Psoas muscle (tissue), 7 donors: ENCODE measurements at regions not wholly inside any gene's neighbourhood (a gene's known extent, or its start where the extent isn't known, plus 50 kb on each side); places are given as distances from the start of the nearest gene placed in this dataset.

Experiments
- ATAC-seq, 4 donors: fragments of 200-7000 bp; cut with Tn5 transposase; one replicate each; pipeline ENCODE4 v1.9.1; 2020; ENCODE audit warnings: moderate library complexity in 3 of 4, mild to moderate bottlenecking in 2 of 4
- DNase-seq, 2 donors: peaks; one replicate each; pipeline ENCODE4 v3.0.0-alpha.2; 2020
- H3K27ac ChIP-seq: fragments of 200-600 bp; one replicate; pipeline ENCODE4 v1.8.0; 2022
- H3K27me3 ChIP-seq, 3 donors: fragments of 200-600 bp in 1 of 3; one replicate each; pipeline versions ENCODE4 v1.6.1 to v1.8.0; 2013 to 2022; ENCODE audit warnings: low read length in 2 of 3, mild to moderate bottlenecking in 2 of 3, moderate library complexity in 1 of 3; ENCODE audit not compliant: insufficient read depth in 3 of 3
- H3K36me3 ChIP-seq, 2 donors: fragments of 200-600 bp in 1 of 2; one replicate each; pipeline versions ENCODE4 v1.6.1 to v1.8.0; 2013 to 2022; ENCODE audit warnings: low read depth in 1 of 2, mild to moderate bottlenecking in 1 of 2, moderate library complexity in 1 of 2; ENCODE audit not compliant: insufficient read depth in 1 of 2
- H3K4me1 ChIP-seq: fragments of 200-600 bp; one replicate; pipeline ENCODE4 v1.8.0; 2022
- H3K4me3 ChIP-seq: fragments of 200-600 bp; one replicate; pipeline ENCODE4 v1.8.0; 2022; ENCODE audit warnings: mild to moderate bottlenecking
- H3K9me3 ChIP-seq: fragments of 200-600 bp; one replicate; pipeline ENCODE4 v1.8.0; 2022
- WGBS, 3 donors: extraction: QIAGEN DNeasy Blood & Tissue Kit; methylation state at CpG; one replicate each; pipeline versions ENCODE4 v1.1.6 to v1.1.7; 2013; 5-methylcytosine and 5-hydroxymethylcytosine counted together
- intact Hi-C, 2 donors: fragments of 100-400 bp; cut with DNase I; formaldehyde crosslinking; loops; one replicate each; pipeline versions ENCODE4 v1.11.0 to v1.14.2; 2022
- TF ChIP-seq, protein P1 (sequence below): fragments of 200-600 bp; IDR thresholded peaks from one replicate; pipeline ENCODE4 v1.8.0; 2022; ENCODE audit warnings: antibody characterized with exemption
- donor health status: healthy with polysubstance abuse.
- donor health status: DM: no; HTN: no; CAD: no; lungs with moderate emphysema.
- donor health status: Bipolar disorder and iron deficiency.
- donor health status: healthy.
- donor health status: DM: yes; HTN: yes; CAD: no.
- donor health status: DM: no; HTN: no; CAD: no.
- donor health status: DM: yes; HTN: yes; CAD: no.

GRCh38 chr1:193727850-193728249 lies 541.4 kb upstream of the B3GALT2 start:
- DNase-seq, result no peak
- Histone ChIP-seq H3K4me3 (no peak overlapping the region), H3K27ac (no peak overlapping the region), H3K4me1 (no peaks in the 10 kb centered on the region), H3K9me3 (no peaks in the 10 kb centered on the region), H3K36me3 (no peaks in the 10 kb centered on the region), H3K27me3 (no peaks in the 10 kb centered on the region)
- TF ChIP-seq, protein P1, sequence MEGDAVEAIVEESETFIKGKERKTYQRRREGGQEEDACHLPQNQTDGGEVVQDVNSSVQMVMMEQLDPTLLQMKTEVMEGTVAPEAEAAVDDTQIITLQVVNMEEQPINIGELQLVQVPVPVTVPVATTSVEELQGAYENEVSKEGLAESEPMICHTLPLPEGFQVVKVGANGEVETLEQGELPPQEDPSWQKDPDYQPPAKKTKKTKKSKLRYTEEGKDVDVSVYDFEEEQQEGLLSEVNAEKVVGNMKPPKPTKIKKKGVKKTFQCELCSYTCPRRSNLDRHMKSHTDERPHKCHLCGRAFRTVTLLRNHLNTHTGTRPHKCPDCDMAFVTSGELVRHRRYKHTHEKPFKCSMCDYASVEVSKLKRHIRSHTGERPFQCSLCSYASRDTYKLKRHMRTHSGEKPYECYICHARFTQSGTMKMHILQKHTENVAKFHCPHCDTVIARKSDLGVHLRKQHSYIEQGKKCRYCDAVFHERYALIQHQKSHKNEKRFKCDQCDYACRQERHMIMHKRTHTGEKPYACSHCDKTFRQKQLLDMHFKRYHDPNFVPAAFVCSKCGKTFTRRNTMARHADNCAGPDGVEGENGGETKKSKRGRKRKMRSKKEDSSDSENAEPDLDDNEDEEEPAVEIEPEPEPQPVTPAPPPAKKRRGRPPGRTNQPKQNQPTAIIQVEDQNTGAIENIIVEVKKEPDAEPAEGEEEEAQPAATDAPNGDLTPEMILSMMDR, result no peak
- intact Hi-C loops, result no loop called here
- WGBS, 3 donors, result 41 to 70% (median 47%) methylated on average over 1 of the region's 1 CpG
- ATAC-seq, result no peak

GRCh38 chr1:193726722-193727121 lies 540.3 kb upstream of the B3GALT2 start:
- 71 to 74% (median 72%) methylated on average over 3 of the region's 3 CpGs for WGBS, 3 donors
- DNase-seq (no peak), ATAC-seq (no peak)
- H3K27me3 ChIP-seq, result no peaks in the 10 kb centered on the region
- no peaks in the 10 kb centered on the region for H3K9me3 ChIP-seq
- no peaks in the 10 kb centered on the region for H3K36me3 ChIP-seq
- no peak overlapping the region for H3K4me3 ChIP-seq
- no peaks in the 10 kb centered on the region for H3K4me1 ChIP-seq
- H3K27ac ChIP-seq, result no peak overlapping the region
- intact Hi-C loops, result no loop called here
- TF ChIP-seq, protein P1, result no peak

DNA sequence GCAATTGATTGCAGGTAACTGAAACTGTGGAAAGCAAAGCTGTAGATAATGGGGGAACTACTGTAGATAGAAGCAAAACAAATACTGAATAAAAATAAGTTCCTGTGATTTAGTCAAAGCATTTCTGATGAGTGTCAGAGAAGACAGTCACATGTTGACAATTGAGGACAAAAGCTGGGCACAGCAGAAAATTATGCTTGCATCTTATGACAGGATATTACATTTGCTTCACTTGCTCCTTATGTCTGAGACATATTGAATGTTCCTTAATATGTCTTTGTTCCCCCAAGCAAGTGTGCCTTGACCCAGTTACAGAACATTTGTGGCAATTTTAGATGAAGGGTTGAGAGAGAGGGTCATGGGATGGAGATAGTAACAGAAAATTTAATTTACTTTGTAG lies 526.0 kb upstream of the B3GALT2 start:
- Histone ChIP-seq H3K4me1 (no peaks in the 10 kb centered on the region), H3K27ac (no peak overlapping the region), H3K4me3 (no peak overlapping the region), H3K27me3 (peaks cover 0 to 3% (median 0%) of the 10 kb centered on the region in 3 donors), H3K9me3 (no peaks in the 10 kb centered on the region), H3K36me3 (no peaks in the 10 kb centered on the region)
- DNase-seq, result no peak
- no peak for ATAC-seq
- TF ChIP-seq, protein P1, result no peak
- intact Hi-C loops, result no loop called here

GRCh38 chr1:193709607-193710006 lies 523.2 kb upstream of the B3GALT2 start:
- DNase-seq, result no peak
- H3K36me3 ChIP-seq, result no peaks in the 10 kb centered on the region
- no peak overlapping the region for H3K4me3 ChIP-seq
- no peak for ATAC-seq
- H3K27ac ChIP-seq, result no peak overlapping the region
- H3K4me1 ChIP-seq, result no peaks in the 10 kb centered on the region
- no peaks in the 10 kb centered on the region for H3K9me3 ChIP-seq
- peaks cover 0 to 3% (median 0%) of the 10 kb centered on the region in 3 donors for H3K27me3 ChIP-seq
- TF ChIP-seq, protein P1, result no peak
- intact Hi-C loops, result no loop called here
- 31 to 75% (median 41%) methylated on average over 1 of the region's 1 CpG for WGBS, 3 donors

DNA sequence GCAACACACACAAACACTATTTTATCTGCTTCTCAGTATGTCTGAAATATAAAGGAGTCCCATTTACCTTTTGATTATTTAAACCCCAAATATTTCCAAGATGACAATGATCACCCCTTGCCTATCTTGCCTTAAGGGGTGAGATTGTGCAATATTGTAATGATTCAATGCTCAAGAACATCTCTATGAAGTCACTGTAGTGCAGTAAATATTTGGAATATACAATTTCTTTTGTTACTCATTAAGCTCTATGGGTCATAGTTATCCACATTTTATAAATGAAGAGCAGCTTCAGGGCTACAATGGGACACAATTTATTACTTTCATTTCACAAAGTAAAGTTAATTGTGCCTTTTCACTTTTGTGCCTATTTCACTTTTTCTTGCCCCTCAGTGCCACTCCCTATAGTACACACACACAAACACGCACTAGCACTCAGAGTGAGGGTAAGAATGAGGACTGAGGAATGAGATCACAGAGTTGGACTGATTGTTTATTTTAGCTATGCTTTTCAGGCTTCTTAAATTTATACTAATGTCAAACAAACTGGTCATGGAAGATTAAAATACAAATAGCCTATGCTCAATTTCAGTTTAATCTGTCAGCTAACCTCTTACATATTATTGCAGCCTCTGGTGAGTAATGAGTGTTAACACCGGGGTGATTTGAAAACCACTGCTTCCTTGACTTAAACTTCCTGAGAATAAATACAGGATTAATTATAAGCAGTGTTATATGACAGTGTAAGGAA lies 521.0 kb upstream of the B3GALT2 start:
- ATAC-seq (no peak), DNase-seq (no peak)
- Histone ChIP-seq H3K27me3 (peaks cover 0 to 1% (median 0%) of the 10 kb centered on the region in 3 donors), H3K4me1 (no peaks in the 10 kb centered on the region), H3K27ac (no peak overlapping the region), H3K9me3 (no peaks in the 10 kb centered on the region), H3K4me3 (no peak overlapping the region), H3K36me3 (no peaks in the 10 kb centered on the region)
- 33 to 39% (median 37%) methylated on average over 2 of the region's 2 CpGs for WGBS, 3 donors
- intact Hi-C loops, result no loop called here
- TF ChIP-seq, protein P1, result no peak
